ENCODE measurements at regions not wholly inside any gene's neighbourhood (a gene's known extent, or its start where the extent isn't known, plus 50 kb on each side); places are given as distances from the start of the nearest gene placed in this dataset.

- TF ChIP-seq ARNTL (CRISPR knock-in tag; IDR thresholded peaks at IDR 0.05; ENCODE audit: borderline replicate concordance, low read depth) (no peak), ZFP30 (CRISPR knock-in tag; IDR thresholded peaks at IDR 0.05) (no peak), CREB5 (CRISPR knock-in tag; IDR thresholded peaks at IDR 0.05; ENCODE audit: low read depth) (no peak), BACH2 (CRISPR knock-in tag; IDR thresholded peaks at IDR 0.05; ENCODE audit: borderline replicate concordance) (no peak), ZNF565 (CRISPR knock-in tag; conservative IDR thresholded peaks at IDR 0.05; ENCODE audit: low read depth) (no peak), CSRNP3 (CRISPR knock-in tag; IDR thresholded peaks at IDR 0.05) (no peak), OSR1 (CRISPR knock-in tag; IDR thresholded peaks at IDR 0.05) (no peak), PPARA (CRISPR knock-in tag; IDR thresholded peaks at IDR 0.05; ENCODE audit: borderline replicate concordance) (no peak), ZFP3 (CRISPR knock-in tag; IDR thresholded peaks at IDR 0.05) (no peak), TCF4 (CRISPR knock-in tag; IDR thresholded peaks at IDR 0.05; ENCODE audit: borderline replicate concordance) (no peak), TOX (CRISPR knock-in tag; IDR thresholded peaks at IDR 0.05; ENCODE audit: borderline replicate concordance) (no peak), SNAI2 (CRISPR knock-in tag; IDR thresholded peaks at IDR 0.05) (no peak), ZNF8 (CRISPR knock-in tag; IDR thresholded peaks at IDR 0.05) (no peak), ISL1 (CRISPR knock-in tag; IDR thresholded peaks at IDR 0.05) (no peak), PATZ1 (CRISPR knock-in tag; IDR thresholded peaks at IDR 0.05; ENCODE audit: borderline replicate concordance) (no peak), RARB (CRISPR knock-in tag; IDR thresholded peaks at IDR 0.05) (no peak), ESRRG (CRISPR knock-in tag; IDR thresholded peaks at IDR 0.05) (no peak)
- peak; percentile 95 for ATAC-seq
Measured at GRCh38 chr2:176653479-176654443, 384.5 kb downstream of the MTX2 start.

- ATAC-seq: no peak
- no peak for TF ChIP-seq TCF4 (CRISPR knock-in tag; IDR thresholded peaks at IDR 0.05; ENCODE audit: borderline replicate concordance)
- no peak for TF ChIP-seq CSDC2 (CRISPR knock-in tag; IDR thresholded peaks at IDR 0.05)
- TF ChIP-seq CREB5 (CRISPR knock-in tag; IDR thresholded peaks at IDR 0.05; ENCODE audit: low read depth): no peak
- TF ChIP-seq ISL1 (CRISPR knock-in tag; IDR thresholded peaks at IDR 0.05): peak; percentile 73
- TF ChIP-seq PATZ1 (CRISPR knock-in tag; IDR thresholded peaks at IDR 0.05; ENCODE audit: borderline replicate concordance): no peak
Measured at GRCh38 chr2:176656038-176656775, 387.0 kb downstream of the MTX2 start.

DNA sequence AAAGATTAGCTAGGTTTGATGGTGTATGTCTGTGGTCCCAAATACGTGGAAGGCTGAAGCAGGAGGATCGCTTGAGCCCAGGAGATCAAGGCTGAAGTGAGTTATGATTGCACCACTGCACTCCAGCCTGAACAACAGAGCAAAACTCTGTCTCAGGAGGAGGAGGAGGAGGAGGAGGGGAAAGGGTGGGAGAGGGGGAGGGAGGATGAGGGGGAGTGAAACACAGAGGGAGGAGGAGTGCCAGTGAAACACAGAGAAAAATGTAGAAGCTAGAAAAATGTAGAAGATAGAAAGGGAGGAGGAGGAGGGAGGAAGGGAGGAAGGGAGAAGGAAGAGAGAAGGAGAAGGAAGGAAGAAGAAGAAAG is 387.5 kb downstream of the MTX2 start:
- TF ChIP-seq TCF4 (CRISPR knock-in tag; IDR thresholded peaks at IDR 0.05; ENCODE audit: borderline replicate concordance) (no peak), ZNF565 (CRISPR knock-in tag; conservative IDR thresholded peaks at IDR 0.05; ENCODE audit: low read depth) (no peak)
- ATAC-seq: no peak
